Neural cell (in vitro differentiated cells): ENCODE measurements at regions not wholly inside any gene's neighbourhood (a gene's known extent, or its start where the extent isn't known, plus 50 kb on each side); places are given as distances from the start of the nearest gene placed in this dataset.

Experiments
- H2AFZ ChIP-seq: fragments of 200-600, 300-800 bp; sonication (generic), shearing (Covaris generic); 2 replicates; pipeline ENCODE4 v1.6.0; 2014; ENCODE audit warnings: low read depth, mild to moderate bottlenecking, antibody characterized with exemption, low read length, moderate library complexity
- H3F3A ChIP-seq: fragments of 200-600 bp; shearing (Covaris generic); 2 replicates; pipeline ENCODE4 v1.6.1; 2016; ENCODE audit warnings: mild to moderate bottlenecking, moderate library complexity, mixed read lengths, antibody characterized with exemption, low read length; ENCODE audit not compliant: insufficient read depth, poor library complexity, severe bottlenecking
- H3K27ac ChIP-seq: fragments of 200-600, 300-800 bp; sonication (generic), shearing (Covaris generic); 2 replicates; pipeline ENCODE4 v1.5.1; 2014; ENCODE audit warnings: mild to moderate bottlenecking, low read length, moderate library complexity
- H3K27me3 ChIP-seq: fragments of 300-800, 200-600 bp; sonication (generic), shearing (Covaris generic); 2 replicates; pipeline ENCODE4 v1.6.0; 2014; ENCODE audit warnings: mild to moderate bottlenecking, low read depth, low read length, moderate library complexity; ENCODE audit not compliant: insufficient read depth
- H3K36me3 ChIP-seq: fragments of 300-800, 200-600 bp; sonication (generic), shearing (Covaris generic); 2 replicates; pipeline ENCODE4 v1.5.1; 2014; ENCODE audit warnings: mild to moderate bottlenecking, antibody characterized with exemption, low read length, moderate library complexity; ENCODE audit not compliant: insufficient read depth
- H3K4me2 ChIP-seq: fragments of 300-800, 200-600 bp; sonication (generic), shearing (Covaris generic); 2 replicates; pipeline ENCODE4 v1.6.0; 2014; ENCODE audit warnings: mild to moderate bottlenecking, low read length
- H3K4me3 ChIP-seq: fragments of 300-800, 200-600 bp; sonication (generic), shearing (Covaris generic); 2 replicates; pipeline ENCODE4 v1.5.1; 2014; ENCODE audit warnings: mild to moderate bottlenecking, low read length, moderate library complexity
- H3K79me2 ChIP-seq: fragments of 200-600 bp; shearing (Covaris generic); replicated peaks from 2 replicates; pipeline ENCODE4 v1.6.0; 2014; ENCODE audit warnings: mild to moderate bottlenecking, low read length, moderate library complexity; ENCODE audit not compliant: insufficient read depth
- H3K9ac ChIP-seq: fragments of 300-800, 200-600 bp; sonication (generic), shearing (Covaris generic); 2 replicates; pipeline ENCODE4 v1.6.1; 2016; ENCODE audit warnings: mild to moderate bottlenecking, low read length, mixed read lengths
- H3K9me2 ChIP-seq: fragments of 200-600 bp; shearing (Covaris generic); 2 replicates; pipeline ENCODE4 v1.6.1; 2016; ENCODE audit warnings: mild to moderate bottlenecking, low read length, mixed read lengths; ENCODE audit not compliant: insufficient read depth
- H3K9me3 ChIP-seq: fragments of 200-600, 300-800 bp; sonication (generic), shearing (Covaris generic); 2 replicates; pipeline ENCODE4 v1.6.1; 2016; ENCODE audit warnings: mild to moderate bottlenecking, mixed run types, low read length, moderate library complexity, mixed read lengths
- H4K20me1 ChIP-seq: fragments of 200-600 bp; shearing (Covaris generic); 2 replicates; pipeline ENCODE4 v1.6.1; 2016; ENCODE audit warnings: mild to moderate bottlenecking, mixed run types; ENCODE audit not compliant: insufficient read depth
- CTCF ChIP-seq: fragments of 450-650 bp; IDR thresholded peaks from 2 replicates; pipeline ENCODE4 v1.5.1; 2014; ENCODE audit warnings: antibody characterized with exemption, mild to moderate bottlenecking, moderate library complexity; ENCODE audit not compliant: poor library complexity, severe bottlenecking
- EP300 ChIP-seq: fragments of 450-650 bp; conservative IDR thresholded peaks from 2 replicates; pipeline ENCODE4 v1.6.1; 2014; ENCODE audit warnings: antibody characterized with exemption, mild to moderate bottlenecking, moderate library complexity; ENCODE audit not compliant: poor library complexity, severe bottlenecking
- EZH2 ChIP-seq: fragments of 200-600, 300-800 bp; shearing (Covaris generic), sonication (generic); IDR thresholded peaks from 2 replicates; pipeline ENCODE4 v1.6.1; 2014; ENCODE audit warnings: antibody characterized with exemption, low read length, borderline replicate concordance, mild to moderate bottlenecking; ENCODE audit not compliant: insufficient read depth, poor library complexity, severe bottlenecking
- MXI1 ChIP-seq: fragments of 450-650 bp; conservative IDR thresholded peaks from 2 replicates; pipeline ENCODE4 v1.6.1; 2014; ENCODE audit warnings: antibody characterized with exemption, mild to moderate bottlenecking; ENCODE audit not compliant: poor library complexity, severe bottlenecking
- POLR2AphosphoS5 ChIP-seq: IDR thresholded peaks from 2 replicates; pipeline ENCODE4 v1.6.1; 2012
- RAD21 ChIP-seq: fragments of 450-650 bp; conservative IDR thresholded peaks from 2 replicates; pipeline ENCODE4 v1.6.1; 2014; ENCODE audit warnings: antibody characterized with exemption, mild to moderate bottlenecking, moderate library complexity
- REST ChIP-seq: IDR thresholded peaks from 2 replicates; pipeline ENCODE4 v1.6.1; 2012; ENCODE audit warnings: borderline replicate concordance
- SMC3 ChIP-seq: fragments of 450-650 bp; conservative IDR thresholded peaks from 2 replicates; pipeline ENCODE4 v1.6.1; 2014; ENCODE audit warnings: antibody characterized with exemption, mild to moderate bottlenecking, moderate library complexity; ENCODE audit not compliant: poor library complexity
- TAF1 ChIP-seq: IDR thresholded peaks from 2 replicates; pipeline ENCODE4 v1.6.1; 2012; ENCODE audit warnings: low read depth

DNA sequence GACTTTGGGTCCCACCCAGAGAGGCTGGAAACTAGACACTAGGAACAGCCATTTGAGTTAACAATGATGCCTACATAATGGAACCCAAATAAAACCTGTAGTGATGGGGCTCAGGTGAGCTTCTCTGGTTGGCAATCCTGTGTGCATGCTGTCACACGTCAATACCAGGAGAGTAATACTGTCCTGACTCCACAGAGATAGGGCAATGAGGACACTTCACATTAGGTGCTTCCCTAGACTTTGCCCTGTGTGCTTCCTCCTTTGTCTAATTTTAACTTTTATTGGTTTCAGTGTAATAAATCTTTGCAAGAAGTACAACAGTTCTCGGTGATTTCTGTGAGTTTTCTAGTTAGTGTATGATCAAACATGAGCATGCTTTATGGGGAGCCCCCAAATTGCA is 281.8 kb upstream of the ARRDC4 start:
- no peak for TF ChIP-seq TAF1
- no peak for TF ChIP-seq REST
- TF ChIP-seq EP300, result no peak
- no peak for TF ChIP-seq POLR2AphosphoS5
- TF ChIP-seq SMC3, result no peak
- no peak for TF ChIP-seq EZH2
- no peak for TF ChIP-seq CTCF
- TF ChIP-seq RAD21, result no peak
- no peak for TF ChIP-seq MXI1
- no peaks in the 10 kb centered on the region for H3K27me3 ChIP-seq

DNA sequence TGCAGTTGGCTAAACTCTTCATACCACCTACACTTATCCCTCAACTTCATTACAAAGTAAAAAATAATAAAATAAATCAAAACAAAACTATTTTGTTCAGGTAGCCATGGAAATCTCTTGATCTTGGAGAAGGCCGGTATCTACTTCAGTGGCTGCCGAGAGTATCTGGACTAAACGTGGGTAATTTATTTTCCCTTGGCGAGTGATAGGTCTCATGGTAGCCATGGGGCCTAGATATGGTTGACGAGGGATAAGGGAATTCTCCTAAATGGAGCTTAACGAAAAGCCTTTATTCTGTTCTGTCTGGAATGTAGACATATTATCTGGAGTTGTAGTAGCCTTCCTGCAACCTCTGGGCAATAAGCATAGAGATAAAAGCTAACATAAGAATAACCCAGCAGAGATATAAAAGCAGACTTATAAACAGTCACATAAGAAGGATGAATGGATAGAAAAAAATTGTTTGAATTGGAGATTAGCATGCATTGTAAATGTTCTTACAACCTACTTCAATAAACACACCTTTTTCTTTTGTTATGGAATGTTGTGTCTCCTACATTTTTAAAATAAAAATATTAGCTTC is 281.3 kb upstream of the ARRDC4 start:
- Histone ChIP-seq H3K27ac (no peak overlapping the region), H3K4me2 (no peak overlapping the region), H4K20me1 (no peaks in the 10 kb centered on the region), H3K9me2 (no peaks in the 10 kb centered on the region), H2AFZ (no peak overlapping the region), H3K9me3 (no peaks in the 10 kb centered on the region), H3F3A (no peaks in the 10 kb centered on the region), H3K9ac (no peak overlapping the region), H3K27me3 (no peaks in the 10 kb centered on the region), H3K36me3 (no peaks in the 10 kb centered on the region), H3K4me3 (no peak overlapping the region), H3K79me2 (no peaks in the 10 kb centered on the region)
- no peak for TF ChIP-seq REST
- TF ChIP-seq SMC3, result no peak
- TF ChIP-seq POLR2AphosphoS5, result no peak
- TF ChIP-seq RAD21, result no peak
- TF ChIP-seq EP300, result no peak
- TF ChIP-seq MXI1, result no peak
- no peak for TF ChIP-seq CTCF
- no peak for TF ChIP-seq EZH2
- TF ChIP-seq TAF1, result no peak

More for the DNA sequence above, 281.8 kb upstream of the ARRDC4 start:
- Histone ChIP-seq H3K79me2 (no peaks in the 10 kb centered on the region), H3K4me3 (no peak overlapping the region), H3K36me3 (no peaks in the 10 kb centered on the region), H3K9ac (no peak overlapping the region), H3F3A (no peaks in the 10 kb centered on the region), H3K9me2 (no peaks in the 10 kb centered on the region), H3K9me3 (no peaks in the 10 kb centered on the region), H3K27ac (no peak overlapping the region), H3K4me2 (no peak overlapping the region), H2AFZ (no peak overlapping the region), H4K20me1 (no peaks in the 10 kb centered on the region)
